H1 (cell line): ENCODE measurements at regions not wholly inside any gene's neighbourhood (a gene's known extent, or its start where the extent isn't known, plus 50 kb on each side); places are given as distances from the start of the nearest gene placed in this dataset.

ENCODE experiments used
- CTCF ChIA-PET: fragments of 300-600 bp; sonication (Branson Sonifier 250); formaldehyde crosslinking; loops from one replicate; lab custom pipeline; 2021; ENCODE audit not compliant: partially characterized antibody; lab: Charles Lee
- POLR2A ChIA-PET: fragments of 300-600 bp; sonication (Branson Sonifier 250); formaldehyde crosslinking; loops from one replicate; lab custom pipeline; 2021; ENCODE audit warnings: inconsistent platforms; ENCODE audit not compliant: partially characterized antibody; lab: Charles Lee
- DNase-seq, 2 experiments: peaks; one replicate each; pipeline versions ENCODE4 v3.0.0 to v3.0.0-alpha.2; 2010 to 2022; ENCODE audit warnings: low spot score in 2 of 2, low read depth in 1 of 2, mixed read lengths in 1 of 2
- FAIRE-seq: peaks from 2 replicates; lab custom pipeline; 2011; peaks lifted over from hg19 to GRCh38; lab: Jason Lieb, UNC
- H2AFZ ChIP-seq: 2 replicates; pipeline ENCODE4 v1.8.1; 2012; ENCODE audit warnings: low read length, inconsistent platforms
- H2AK5ac ChIP-seq: 2 replicates; pipeline ENCODE4 v1.6.1; 2013; ENCODE audit warnings: low read depth, low read length
- H2BK120ac ChIP-seq: replicated peaks from 2 replicates; pipeline ENCODE3; 2013; ENCODE audit warnings: low read depth, low read length, inconsistent platforms
- H2BK12ac ChIP-seq: 2 replicates; pipeline ENCODE4 v1.6.1; 2013; ENCODE audit warnings: low read depth, low read length
- H2BK15ac ChIP-seq: 2 replicates; pipeline ENCODE4 v1.6.1; 2013; ENCODE audit warnings: low read length
- H2BK20ac ChIP-seq: 2 replicates; pipeline ENCODE4 v1.6.1; 2013; ENCODE audit warnings: low read length
- H2BK5ac ChIP-seq: 2 replicates; pipeline ENCODE4 v1.6.1; 2013; ENCODE audit warnings: low read depth, low read length
- H3K14ac ChIP-seq: 2 replicates; pipeline ENCODE4 v1.6.1; 2013; ENCODE audit warnings: inconsistent platforms; ENCODE audit not compliant: insufficient read length
- H3K18ac ChIP-seq: 2 replicates; pipeline ENCODE4 v1.6.1; 2013; ENCODE audit warnings: low read length; ENCODE audit errors: extremely low read depth
- H3K23ac ChIP-seq: 2 replicates; pipeline ENCODE4 v1.6.1; 2013; ENCODE audit warnings: inconsistent platforms; ENCODE audit not compliant: insufficient read length
- H3K23me2 ChIP-seq: 2 replicates; pipeline ENCODE4 v1.6.1; 2013; ENCODE audit warnings: low read depth, low read length
- H3K27ac ChIP-seq: 2 replicates; pipeline ENCODE4 v1.6.1; 2011; ENCODE audit warnings: low read depth, low read length, inconsistent platforms
- H3K27me3 ChIP-seq, 4 experiments: replicated peaks in 1 of 4; 1 replicate in 1 of 4; 2 replicates in 3 of 4; pipeline versions ENCODE4 v1.6.1 to v1.8.1; 2011 to 2013; ENCODE audit warnings: low read length in 3 of 4, mild to moderate bottlenecking in 3 of 4, inconsistent platforms in 2 of 4, mixed read lengths in 2 of 4, moderate library complexity in 1 of 4; ENCODE audit not compliant: control insufficient read depth in 3 of 4, insufficient read depth in 3 of 4; ENCODE audit errors: extremely low read depth in 1 of 4
- H3K36me3 ChIP-seq, 4 experiments: 2 replicates each; pipeline versions ENCODE4 v1.6.1 to v1.8.1; 2011 to 2013; ENCODE audit warnings: mild to moderate bottlenecking in 4 of 4, low read length in 3 of 4, moderate library complexity in 2 of 4, control low read depth in 1 of 4, inconsistent platforms in 1 of 4; ENCODE audit not compliant: insufficient read depth in 4 of 4, control insufficient read depth in 2 of 4
- H3K4ac ChIP-seq: replicated peaks from 2 replicates; pipeline ENCODE3; 2013; ENCODE audit warnings: low read length, low read depth, mixed read lengths, inconsistent platforms; ENCODE audit not compliant: insufficient read length
- H3K4me1 ChIP-seq, 4 experiments: replicated peaks in 1 of 4; 1 replicate in 1 of 4; 2 replicates in 3 of 4; pipeline versions ENCODE4 v1.6.1 to v1.8.1; 2011 to 2013; ENCODE audit warnings: low read length in 3 of 4, inconsistent platforms in 2 of 4, mixed read lengths in 1 of 4; ENCODE audit not compliant: insufficient read depth in 4 of 4, control insufficient read depth in 3 of 4
- H3K4me2 ChIP-seq, 2 experiments: 2 replicates each; pipeline versions ENCODE4 v1.6.1 to v1.8.1; 2011 to 2013; ENCODE audit warnings: low read depth in 2 of 2, low read length in 2 of 2, control low read depth in 1 of 2, inconsistent platforms in 1 of 2, mild to moderate bottlenecking in 1 of 2; ENCODE audit not compliant: insufficient read depth in 1 of 2
- H3K4me3 ChIP-seq, 4 experiments: fragments of 200-600, 300-600 bp in 1 of 4; sonication (generic), shearing (Covaris generic), sonication (Bioruptor Twin) in 1 of 4; 2 replicates each; pipeline versions ENCODE4 v1.5.1 to v1.8.1; 2011 to 2016; ENCODE audit warnings: low read length in 4 of 4, low read depth in 3 of 4, control low read depth in 2 of 4, inconsistent platforms in 2 of 4, mild to moderate bottlenecking in 2 of 4, mixed read lengths in 1 of 4, moderate library complexity in 1 of 4; ENCODE audit not compliant: insufficient read depth in 2 of 4; ENCODE audit errors: extremely low read depth in 1 of 4
- H3K56ac ChIP-seq: replicated peaks from 2 replicates; pipeline ENCODE3; 2013; ENCODE audit warnings: low read depth, mild to moderate bottlenecking, mixed read lengths, low read length, inconsistent platforms; ENCODE audit not compliant: insufficient read length
- H3K79me1 ChIP-seq: 2 replicates; pipeline ENCODE4 v1.6.1; 2013; ENCODE audit warnings: low read depth, low read length, control low read depth
- H3K79me2 ChIP-seq, 2 experiments: 2 replicates each; pipeline versions ENCODE4 v1.6.1 to v1.8.1; 2012 to 2013; ENCODE audit warnings: low read length in 2 of 2, mild to moderate bottlenecking in 2 of 2, inconsistent platforms in 1 of 2; ENCODE audit not compliant: insufficient read depth in 2 of 2, control insufficient read depth in 1 of 2
- H3K9ac ChIP-seq, 4 experiments: replicated peaks in 1 of 4; 1 replicate in 1 of 4; 2 replicates in 3 of 4; pipeline versions ENCODE4 v1.6.1 to v1.8.1; 2011 to 2013; ENCODE audit warnings: low read depth in 3 of 4, low read length in 3 of 4, control low read depth in 2 of 4, mild to moderate bottlenecking in 2 of 4, moderate library complexity in 2 of 4, inconsistent platforms in 1 of 4; ENCODE audit errors: extremely low read depth in 1 of 4
- H3K9me3 ChIP-seq, 2 experiments: 2 replicates each; pipeline versions ENCODE4 v1.6.1 to v1.8.1; 2012 to 2013; ENCODE audit warnings: mild to moderate bottlenecking in 2 of 2, moderate library complexity in 2 of 2, control low read depth in 1 of 2, inconsistent platforms in 1 of 2, low read depth in 1 of 2, low read length in 1 of 2, mixed read lengths in 1 of 2; ENCODE audit not compliant: insufficient read depth in 2 of 2
- H4K20me1 ChIP-seq, 2 experiments: replicated peaks in 1 of 2; 2 replicates each; pipeline versions ENCODE3 to v1.8.1; 2011 to 2013; ENCODE audit warnings: inconsistent platforms in 2 of 2, low read length in 2 of 2, mild to moderate bottlenecking in 1 of 2; ENCODE audit not compliant: insufficient read depth in 2 of 2, control insufficient read depth in 1 of 2
- H4K5ac ChIP-seq: 2 replicates; pipeline ENCODE4 v1.6.1; 2013; ENCODE audit warnings: low read length, low read depth, mixed read lengths, inconsistent platforms; ENCODE audit not compliant: insufficient read length
- H4K8ac ChIP-seq: 2 replicates; pipeline ENCODE4 v1.8.0; 2013; ENCODE audit warnings: mild to moderate bottlenecking, moderate library complexity, low read length, inconsistent platforms; ENCODE audit not compliant: insufficient read depth; ENCODE audit errors: extremely low read depth
- H4K91ac ChIP-seq: replicated peaks from 2 replicates; pipeline ENCODE3; 2013; ENCODE audit warnings: low read length, mixed read lengths, inconsistent platforms; ENCODE audit not compliant: insufficient read length
- BCL11A ChIP-seq, 2 experiments: IDR thresholded peaks; one replicate each; pipeline ENCODE4 v1.6.1; 2011; ENCODE audit warnings: low read depth in 2 of 2, low read length in 2 of 2, mild to moderate bottlenecking in 2 of 2
- POLR2A ChIP-seq, 2 experiments: IDR thresholded peaks; 1 replicate in 1 of 2; 2 replicates in 1 of 2; pipeline ENCODE4 v1.6.1; 2011; ENCODE audit warnings: low read depth in 2 of 2, low read length in 2 of 2, mild to moderate bottlenecking in 2 of 2; ENCODE audit errors: control extremely low read depth in 1 of 2
- SP2 ChIP-seq: IDR thresholded peaks from 2 replicates; pipeline ENCODE4 v1.6.1; 2012; ENCODE audit warnings: mild to moderate bottlenecking, low read length, inconsistent platforms
- TBP ChIP-seq: IDR thresholded peaks from 2 replicates; pipeline ENCODE4 v1.6.1; 2011; ENCODE audit warnings: low read depth, low read length, improper control_type of control experiment
- WGBS, 2 experiments: shearing (Covaris generic) in 1 of 2; methylation state at CpG; one replicate each; pipeline versions ENCODE4 v1.1.6 to v1.1.7; 2013 to 2015; ENCODE audit warnings: low lambda C conversion rate in 2 of 2, mixed read lengths in 2 of 2, inconsistent platforms in 1 of 2, low coverage in 1 of 2, missing lambda C conversion rate in 1 of 2; ENCODE audit not compliant: insufficient replicate concordance in 2 of 2, insufficient coverage in 1 of 2, insufficient read length in 1 of 2; ENCODE audit errors: extremely low coverage in 1 of 2, missing lambda C conversion rate in 1 of 2; 5-methylcytosine and 5-hydroxymethylcytosine counted together

DNA sequence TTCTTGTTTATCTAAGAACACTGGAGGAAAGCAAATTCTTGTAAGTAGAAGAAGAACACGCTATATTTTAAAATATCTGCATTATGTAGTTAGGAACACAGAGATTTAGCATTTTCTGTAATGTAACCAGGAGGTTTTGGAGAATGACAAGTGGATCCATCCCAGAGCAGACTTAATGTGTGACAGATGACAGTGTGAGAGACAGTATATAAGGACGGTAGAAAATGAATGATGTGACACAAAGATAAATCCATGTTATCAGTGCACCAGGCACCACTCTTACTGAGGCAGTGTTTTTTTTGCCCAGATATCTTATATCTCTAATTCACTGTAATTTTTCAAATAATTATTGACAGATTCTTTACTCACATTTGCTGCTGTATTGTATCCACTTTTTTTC lies 239.0 kb upstream of the KCNN2 start:
- DNase-seq: no peak
- Histone ChIP-seq H3K27ac (no peak overlapping the region), H3K9ac (no peak overlapping the region), H2BK20ac (no peak overlapping the region), H2AK5ac (no peak overlapping the region), H2BK12ac (no peak overlapping the region), H3K23ac (no peak overlapping the region), H3K4me2 (no peak overlapping the region), H3K27me3 (no peaks in the 10 kb centered on the region), H4K5ac (no peak overlapping the region), H3K9me3 (peaks cover 5% of the 10 kb centered on the region in 2 experiments; a peak in 3 of 4 replicates), H2BK5ac (no peak overlapping the region), H2BK120ac (no peak overlapping the region), H2BK15ac (no peak overlapping the region), H3K14ac (no peak overlapping the region), H4K91ac (no peak overlapping the region), H3K79me1 (no peaks in the 10 kb centered on the region), H3K36me3 (no peaks in the 10 kb centered on the region), H2AFZ (no peak overlapping the region), H3K23me2 (no peaks in the 10 kb centered on the region), H4K20me1 (no peaks in the 10 kb centered on the region), H3K4ac (no peak overlapping the region), H4K8ac (no peak overlapping the region), H3K18ac (no peak overlapping the region), H3K4me3 (no peak overlapping the region), H3K79me2 (no peaks in the 10 kb centered on the region), H3K4me1 (no peaks in the 10 kb centered on the region), H3K56ac (no peak overlapping the region)
- ChIA-PET CTCF (no interaction called here), POLR2A (no interaction called here)
- 93% methylated on average over 2 of the region's 2 CpGs; no CpG with 5 or more reads in 1 of the 2 experiments for WGBS, 2 experiments
- no peak for FAIRE-seq
- TF ChIP-seq POLR2A (IDR thresholded peaks at IDR 0.05; ENCODE audit: control extremely low read depth in 1 of 2, low read depth in 2 of 2, low read length in 2 of 2) (no peak), TBP (no peak), BCL11A (IDR thresholded peaks at IDR 0.05; ENCODE audit: low read depth in 2 of 2, low read length in 2 of 2) (no peak), SP2 (no peak)
